OCI-LY7 (cell line): ENCODE measurements at regions not wholly inside any gene's neighbourhood (a gene's known extent, or its start where the extent isn't known, plus 50 kb on each side); places are given as distances from the start of the nearest gene placed in this dataset.

Source experiments
- BruUV-seq: library from RNA; stranded (reverse); fragments of 400-500 nt; replicated peaks from 2 replicates; lab custom pipeline; 2021; lab: Mats Ljungman, UMichigan
- CTCF ChIA-PET: fragments of 300-600 bp; sonication (Branson Sonifier 250); formaldehyde crosslinking; loops from one replicate; lab custom pipeline; 2022; ENCODE audit warnings: antibody characterized with exemption; ENCODE audit not compliant: unreplicated experiment; lab: Charles Lee
- POLR2A ChIA-PET: fragments of 300-600 bp; sonication (Branson Sonifier 250); formaldehyde crosslinking; loops from one replicate; lab custom pipeline; 2022; ENCODE audit warnings: antibody characterized with exemption; lab: Charles Lee
- DNase-seq: peaks from one replicate; pipeline ENCODE4 v3.0.0-alpha.2; 2015; ENCODE audit warnings: low spot score
- H2AFZ ChIP-seq: fragments of 200-600 bp; sonication (generic), shearing (Covaris generic); 2 replicates; pipeline ENCODE4 v1.6.1; 2014; ENCODE audit warnings: mild to moderate bottlenecking, antibody characterized with exemption, low read length, moderate library complexity
- H3K27ac ChIP-seq: fragments of 200-600 bp; sonication (generic); 2 replicates; pipeline ENCODE4 v1.5.1; 2014; ENCODE audit warnings: mixed run types, low read depth, mild to moderate bottlenecking, moderate library complexity, low read length, inconsistent platforms; ENCODE audit not compliant: poor library complexity, severe bottlenecking
- H3K36me3 ChIP-seq: fragments of 200-600 bp; sonication (generic); 2 replicates; pipeline ENCODE4 v1.6.1; 2014; ENCODE audit warnings: mild to moderate bottlenecking, antibody characterized with exemption, low read length, moderate library complexity, mixed read lengths; ENCODE audit not compliant: insufficient read depth
- H3K4me1 ChIP-seq: fragments of 200-600 bp; sonication (generic); 2 replicates; pipeline ENCODE4 v1.5.1; 2014; ENCODE audit warnings: mild to moderate bottlenecking, low read length; ENCODE audit not compliant: insufficient read depth, poor library complexity, severe bottlenecking
- H3K4me2 ChIP-seq: fragments of 200-600 bp; sonication (generic); 2 replicates; pipeline ENCODE4 v1.6.1; 2014; ENCODE audit warnings: mild to moderate bottlenecking, low read length
- H3K4me3 ChIP-seq: fragments of 200-600 bp; sonication (generic); 2 replicates; pipeline ENCODE4 v1.5.1; 2014; ENCODE audit warnings: mild to moderate bottlenecking, low read depth, low read length; ENCODE audit not compliant: poor library complexity, severe bottlenecking
- H3K79me2 ChIP-seq: fragments of 200-600 bp; sonication (generic); 2 replicates; pipeline ENCODE4 v1.6.1; 2016; ENCODE audit warnings: low read depth, mild to moderate bottlenecking, low read length, moderate library complexity, mixed read lengths; ENCODE audit not compliant: insufficient read depth
- H3K9me2 ChIP-seq: fragments of 200-600 bp; sonication (generic); 2 replicates; pipeline ENCODE4 v1.6.1; 2016; ENCODE audit warnings: mild to moderate bottlenecking, low read length, mixed read lengths; ENCODE audit not compliant: insufficient read depth
- H3K9me3 ChIP-seq: fragments of 200-600 bp; sonication (generic); 2 replicates; pipeline ENCODE4 v1.6.1; 2014; ENCODE audit warnings: mild to moderate bottlenecking, mixed run types, low read length, mixed read lengths
- H4K20me1 ChIP-seq: fragments of 200-600 bp; sonication (generic); 2 replicates; pipeline ENCODE4 v1.6.1; 2014; ENCODE audit warnings: mild to moderate bottlenecking, antibody characterized with exemption, low read length, moderate library complexity, mixed read lengths; ENCODE audit not compliant: insufficient read depth
- EZH2phosphoT487 ChIP-seq: fragments of 200-600 bp; sonication (generic); IDR thresholded peaks from 2 replicates; pipeline ENCODE4 v1.6.1; 2018; ENCODE audit warnings: low read depth, borderline replicate concordance, mild to moderate bottlenecking, mixed run types, antibody characterized with exemption, low read length, moderate library complexity, mixed read lengths
- intact Hi-C: fragments of 100-400 bp; cut with micrococcal nuclease; formaldehyde crosslinking; loops from one replicate; pipeline ENCODE4 v1.10.0; 2022; ENCODE audit not compliant: unreplicated experiment
- TF ChIP-seq, protein P1 (sequence below): fragments of 200-600 bp; sonication (generic); conservative IDR thresholded peaks from 2 replicates; pipeline ENCODE4 v1.5.1; 2014; ENCODE audit warnings: mild to moderate bottlenecking, antibody characterized with exemption, low read length, moderate library complexity, mixed read lengths

DNA sequence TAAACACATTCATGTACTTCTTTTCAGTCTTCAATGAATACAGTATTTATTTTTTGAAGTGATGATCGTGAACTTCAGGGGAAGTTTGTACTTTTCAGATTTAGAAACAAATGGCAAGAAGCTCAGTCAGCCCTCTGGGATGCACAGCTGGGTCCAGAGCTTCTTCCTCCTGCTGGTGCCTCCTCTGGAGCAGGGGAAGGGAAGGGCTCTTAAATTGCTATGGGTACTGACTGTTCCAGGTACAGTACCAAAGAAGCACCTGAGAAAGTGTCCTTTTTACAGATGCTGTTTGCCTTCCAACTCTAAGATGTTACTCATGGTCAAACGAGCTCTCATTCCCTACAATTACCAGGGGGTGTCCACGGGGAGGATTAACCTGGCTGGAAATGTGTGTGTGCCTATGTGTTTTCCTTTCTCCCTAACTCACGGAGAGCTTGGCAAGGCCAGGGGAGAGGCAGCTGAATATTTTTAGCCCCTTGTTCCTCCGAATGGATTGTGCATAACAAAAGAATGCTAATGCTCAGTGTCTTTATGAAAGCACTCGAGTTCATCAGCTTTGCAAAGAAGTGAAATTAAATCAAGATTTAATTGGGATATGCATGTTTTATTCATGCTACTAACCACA is 313.7 kb upstream of the CADM1 start:
- BruUV-seq = no TSS peak
- no peak overlapping the region for H3K27ac ChIP-seq
- H3K36me3 ChIP-seq = no peaks in the 10 kb centered on the region
- H3K9me3 ChIP-seq = 0 out of 2 replicates have a peak, but pooled peaks cover 10% of the 10 kb centered on the region
- no peak for DNase-seq
- no peaks in the 10 kb centered on the region for H3K4me1 ChIP-seq
- ChIA-PET CTCF (no interaction called here), POLR2A (interaction anchor here (0.6 kb wide), 2 partner anchors 52 to 884 kb away, joined by 3 read pairs; no protein-coding TSS in a partner anchor)
- intact Hi-C loops = no loop called here
- no peaks in the 10 kb centered on the region for H3K9me2 ChIP-seq
- H3K4me2 ChIP-seq = no peak overlapping the region
- H2AFZ ChIP-seq = no peak overlapping the region
- H3K4me3 ChIP-seq = no peak overlapping the region
- H4K20me1 ChIP-seq = no peaks in the 10 kb centered on the region
- H3K79me2 ChIP-seq = no peaks in the 10 kb centered on the region
- TF ChIP-seq, protein P1, sequence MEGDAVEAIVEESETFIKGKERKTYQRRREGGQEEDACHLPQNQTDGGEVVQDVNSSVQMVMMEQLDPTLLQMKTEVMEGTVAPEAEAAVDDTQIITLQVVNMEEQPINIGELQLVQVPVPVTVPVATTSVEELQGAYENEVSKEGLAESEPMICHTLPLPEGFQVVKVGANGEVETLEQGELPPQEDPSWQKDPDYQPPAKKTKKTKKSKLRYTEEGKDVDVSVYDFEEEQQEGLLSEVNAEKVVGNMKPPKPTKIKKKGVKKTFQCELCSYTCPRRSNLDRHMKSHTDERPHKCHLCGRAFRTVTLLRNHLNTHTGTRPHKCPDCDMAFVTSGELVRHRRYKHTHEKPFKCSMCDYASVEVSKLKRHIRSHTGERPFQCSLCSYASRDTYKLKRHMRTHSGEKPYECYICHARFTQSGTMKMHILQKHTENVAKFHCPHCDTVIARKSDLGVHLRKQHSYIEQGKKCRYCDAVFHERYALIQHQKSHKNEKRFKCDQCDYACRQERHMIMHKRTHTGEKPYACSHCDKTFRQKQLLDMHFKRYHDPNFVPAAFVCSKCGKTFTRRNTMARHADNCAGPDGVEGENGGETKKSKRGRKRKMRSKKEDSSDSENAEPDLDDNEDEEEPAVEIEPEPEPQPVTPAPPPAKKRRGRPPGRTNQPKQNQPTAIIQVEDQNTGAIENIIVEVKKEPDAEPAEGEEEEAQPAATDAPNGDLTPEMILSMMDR = no peak
- no peak for TF ChIP-seq EZH2phosphoT487

DNA sequence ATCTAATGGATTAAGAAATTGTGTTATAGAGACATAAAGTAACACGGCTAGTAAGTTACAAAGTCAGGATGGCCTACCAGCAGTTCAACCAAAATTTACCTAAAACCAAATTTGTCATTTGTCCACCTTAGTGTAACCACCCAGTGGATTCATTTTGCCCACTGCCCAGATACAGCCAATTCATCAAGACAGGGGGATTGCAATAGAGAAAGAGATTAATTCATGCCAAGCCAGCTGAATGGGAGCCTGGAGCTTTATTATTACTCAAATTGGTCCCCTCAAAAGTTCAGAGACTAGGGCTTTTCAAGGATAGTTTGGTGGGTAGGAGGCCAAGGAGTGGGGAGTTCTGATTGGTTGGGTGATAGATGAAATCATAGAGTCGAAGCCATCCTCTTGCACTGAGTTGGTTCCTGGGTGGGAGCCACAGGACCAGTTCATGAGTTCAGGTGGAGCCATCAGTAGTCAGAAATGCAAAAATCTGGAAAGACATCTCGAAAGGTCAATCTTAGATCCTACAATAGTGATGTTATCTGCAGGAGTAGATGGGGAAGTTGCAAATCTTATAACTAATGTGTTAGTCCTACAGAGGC is 304.2 kb upstream of the CADM1 start:
- Histone ChIP-seq H3K9me2 (no peaks in the 10 kb centered on the region), H3K4me3 (no peak overlapping the region), H3K79me2 (no peaks in the 10 kb centered on the region), H2AFZ (no peak overlapping the region), H4K20me1 (no peaks in the 10 kb centered on the region), H3K4me2 (no peak overlapping the region), H3K4me1 (no peaks in the 10 kb centered on the region), H3K36me3 (no peaks in the 10 kb centered on the region), H3K9me3 (no peaks in the 10 kb centered on the region), H3K27ac (no peak overlapping the region)
- intact Hi-C loops = no loop called here
- POLR2A ChIA-PET = no interaction called here
- no TSS peak for BruUV-seq
- DNase-seq = no peak
- CTCF ChIA-PET = no interaction called here
- TF ChIP-seq, protein P1 = no peak
- TF ChIP-seq EZH2phosphoT487 = no peak

DNA sequence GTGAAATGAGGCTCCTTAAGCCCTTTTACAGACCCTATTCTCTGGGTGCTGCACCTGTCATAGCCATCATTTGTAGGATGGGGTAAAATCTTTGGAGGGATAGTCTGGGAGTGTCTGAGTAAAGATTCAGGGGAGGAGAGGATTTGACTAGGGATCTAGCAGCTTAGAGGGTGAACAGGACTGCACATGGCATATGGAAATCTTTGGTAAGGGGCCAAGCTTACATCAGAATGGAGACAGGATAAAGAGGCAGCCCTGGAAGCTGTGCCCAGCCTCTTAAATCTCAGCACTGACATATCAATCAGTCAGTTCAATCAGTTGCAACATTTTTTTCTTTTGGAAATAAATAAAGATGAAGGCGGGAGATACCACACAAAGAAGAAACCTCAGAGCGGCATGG is 301.8 kb upstream of the CADM1 start:
- Histone ChIP-seq H3K79me2 (no peaks in the 10 kb centered on the region), H4K20me1 (no peaks in the 10 kb centered on the region), H2AFZ (no peak overlapping the region), H3K4me2 (no peak overlapping the region), H3K9me2 (no peaks in the 10 kb centered on the region), H3K36me3 (no peaks in the 10 kb centered on the region), H3K27ac (no peak overlapping the region), H3K9me3 (no peaks in the 10 kb centered on the region), H3K4me1 (no peaks in the 10 kb centered on the region), H3K4me3 (no peak overlapping the region)
- BruUV-seq = no TSS peak
- intact Hi-C loops = no loop called here
- DNase-seq = no peak
- ChIA-PET POLR2A (no interaction called here), CTCF (no interaction called here)
- TF ChIP-seq, protein P1 = no peak
- TF ChIP-seq EZH2phosphoT487 = no peak
